HG02571 (cell line): ENCODE measurements at regions not wholly inside any gene's neighbourhood (a gene's known extent, or its start where the extent isn't known, plus 50 kb on each side); places are given as distances from the start of the nearest gene placed in this dataset.

ENCODE experiments used
- ATAC-seq: cut with Tn5 transposase; IDR thresholded peaks from one replicate; pipeline ENCODE4 v1.9.1; 2021; ENCODE audit warnings: mild to moderate bottlenecking, moderate library complexity; ENCODE audit not compliant: unreplicated experiment

DNA sequence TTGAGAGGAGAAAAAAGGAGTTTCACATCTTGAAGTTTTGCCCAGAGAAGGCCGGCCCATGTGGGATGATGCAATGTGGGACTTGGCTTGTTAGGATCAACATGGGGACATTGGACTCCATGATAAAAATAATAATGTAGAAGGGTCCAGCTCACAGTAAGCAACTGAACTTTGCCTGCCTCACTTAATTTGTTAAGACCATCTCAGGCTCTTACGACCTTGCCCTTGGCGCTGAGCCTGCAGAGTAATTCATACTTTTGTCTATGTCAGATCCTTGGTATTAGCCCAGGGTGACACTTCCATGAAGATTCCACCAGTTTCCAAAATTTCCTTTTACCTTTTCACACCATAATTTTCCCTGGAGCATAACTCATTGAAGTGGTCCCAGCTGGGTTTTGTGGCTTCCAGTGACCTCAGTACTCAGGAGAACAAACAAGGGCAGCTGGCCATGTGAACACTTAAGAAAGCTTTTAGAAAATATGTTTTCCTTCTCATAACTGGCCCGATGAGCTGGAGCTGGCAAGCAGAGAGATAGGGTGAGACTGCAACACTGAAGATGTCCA is 315.4 kb upstream of the RASGRP1 start:
- no peak for ATAC-seq

DNA sequence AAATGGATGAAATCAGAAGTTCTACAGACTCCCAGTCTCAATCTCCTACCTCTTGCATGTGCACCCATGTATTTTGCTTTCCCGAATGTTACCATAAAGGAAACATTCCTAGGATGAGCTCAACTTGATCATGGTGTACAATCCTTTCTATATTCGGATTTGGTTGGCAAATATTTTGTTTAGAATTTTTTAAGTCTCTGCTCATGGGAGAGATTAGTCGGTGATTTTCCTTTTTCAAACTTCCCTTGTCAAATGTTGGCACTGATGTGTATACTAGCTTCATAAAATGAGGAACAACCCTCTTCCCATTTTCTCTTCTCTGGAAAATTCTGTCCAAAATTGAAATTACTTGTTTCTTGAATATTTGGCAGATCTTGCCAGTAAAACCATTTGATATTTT is 317.6 kb upstream of the RASGRP1 start:
- no peak for ATAC-seq

DNA sequence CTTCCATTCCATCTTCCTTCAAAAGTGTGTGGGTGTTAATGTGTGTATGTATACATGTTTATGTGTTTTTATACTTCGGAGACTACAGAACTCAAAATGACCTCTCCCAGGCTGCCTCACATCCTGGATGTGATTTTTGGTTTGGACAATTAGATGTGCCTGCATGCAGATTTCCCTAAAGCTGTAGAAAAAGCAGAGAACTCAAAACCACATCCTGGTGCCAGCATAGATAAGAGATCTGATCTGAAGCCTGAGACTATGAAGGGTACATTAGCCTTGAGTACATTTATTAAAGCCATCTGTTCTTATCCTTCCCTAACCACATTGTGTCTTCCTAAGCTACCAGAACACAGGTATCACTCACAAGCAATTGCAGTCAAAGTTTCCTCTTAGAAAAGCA is 319.4 kb upstream of the RASGRP1 start:
- ATAC-seq, result no peak

DNA sequence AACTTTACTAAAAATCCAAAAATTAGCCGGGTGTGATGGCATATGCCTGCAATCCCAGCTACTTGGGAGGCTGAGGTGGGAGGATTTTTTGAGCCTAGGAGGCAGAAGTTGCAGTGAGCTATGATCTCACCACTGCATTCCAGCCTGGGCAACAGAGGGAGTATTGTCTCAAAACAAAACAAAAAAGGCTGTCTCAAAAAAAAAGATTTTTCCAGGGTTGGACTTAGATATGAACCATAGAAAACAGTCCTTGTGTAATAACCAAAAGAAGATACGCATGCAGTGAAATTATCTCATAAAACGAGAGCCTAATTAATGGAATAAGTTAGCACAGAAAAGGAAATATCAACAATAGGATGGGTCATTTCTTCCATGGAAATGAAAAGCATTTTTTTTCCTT is 320.4 kb upstream of the RASGRP1 start:
- ATAC-seq, result no peak

DNA sequence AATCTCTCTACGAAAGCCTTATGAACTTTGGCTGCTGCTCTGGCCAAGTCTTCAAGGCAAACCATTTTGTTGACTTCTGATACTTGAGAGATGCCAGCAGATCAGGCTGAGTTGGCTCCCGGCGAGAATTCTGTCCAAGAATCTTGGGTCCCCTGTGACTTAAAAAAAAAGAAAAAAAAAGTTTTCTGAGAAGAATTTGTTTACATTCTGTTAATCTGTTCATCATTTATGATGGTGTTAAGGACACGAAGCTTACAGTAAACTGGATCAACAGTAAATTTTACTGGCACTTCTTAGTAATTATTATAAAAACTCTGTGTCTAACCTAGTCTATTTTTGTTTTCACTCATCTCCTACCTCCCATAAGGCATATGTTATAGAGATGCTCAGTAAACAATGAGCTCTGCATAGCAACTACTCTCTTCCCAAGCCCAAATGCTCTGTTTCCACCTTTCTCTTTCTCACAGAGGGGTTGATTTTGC is 320.9 kb upstream of the RASGRP1 start:
- no peak for ATAC-seq

DNA sequence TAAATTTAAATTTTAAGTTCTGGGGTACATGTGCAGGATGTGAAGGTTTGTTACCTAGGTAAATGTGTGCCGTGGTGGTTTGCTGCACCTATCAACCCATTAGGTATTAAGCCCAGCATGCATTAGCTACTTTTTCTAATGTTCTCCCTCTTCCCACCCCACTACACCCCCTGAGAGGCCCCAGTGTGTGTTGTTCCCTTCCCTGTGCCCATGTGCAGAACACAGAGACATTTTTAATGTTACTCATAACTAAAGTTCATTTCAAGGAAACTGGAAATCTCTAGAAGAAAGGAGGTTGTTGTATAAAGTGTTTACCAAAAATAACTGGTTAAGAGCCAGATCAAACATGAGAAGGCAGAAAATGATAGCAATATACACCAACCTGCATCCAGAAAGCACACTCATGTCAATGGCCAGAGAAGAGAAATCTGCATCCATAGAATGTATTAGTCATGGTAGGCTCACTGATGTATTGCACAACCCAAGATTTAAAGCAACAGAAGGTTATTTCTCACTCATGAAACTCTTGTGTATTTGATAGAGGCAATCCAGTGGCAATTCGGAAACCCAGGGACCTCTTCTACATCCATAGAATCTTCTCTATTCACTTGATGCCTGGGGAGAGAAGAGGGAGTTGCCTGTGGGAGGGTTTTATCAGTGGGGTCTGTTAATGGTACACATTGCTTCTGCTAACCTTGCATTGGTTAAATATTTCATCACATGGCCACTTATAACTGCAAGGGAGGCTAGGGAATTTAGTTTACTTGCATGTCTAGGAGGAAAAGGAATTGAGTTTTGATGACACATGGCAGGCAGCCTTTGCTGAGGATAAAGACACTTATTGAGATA is 321.9 kb upstream of the RASGRP1 start:
- no peak for ATAC-seq

DNA sequence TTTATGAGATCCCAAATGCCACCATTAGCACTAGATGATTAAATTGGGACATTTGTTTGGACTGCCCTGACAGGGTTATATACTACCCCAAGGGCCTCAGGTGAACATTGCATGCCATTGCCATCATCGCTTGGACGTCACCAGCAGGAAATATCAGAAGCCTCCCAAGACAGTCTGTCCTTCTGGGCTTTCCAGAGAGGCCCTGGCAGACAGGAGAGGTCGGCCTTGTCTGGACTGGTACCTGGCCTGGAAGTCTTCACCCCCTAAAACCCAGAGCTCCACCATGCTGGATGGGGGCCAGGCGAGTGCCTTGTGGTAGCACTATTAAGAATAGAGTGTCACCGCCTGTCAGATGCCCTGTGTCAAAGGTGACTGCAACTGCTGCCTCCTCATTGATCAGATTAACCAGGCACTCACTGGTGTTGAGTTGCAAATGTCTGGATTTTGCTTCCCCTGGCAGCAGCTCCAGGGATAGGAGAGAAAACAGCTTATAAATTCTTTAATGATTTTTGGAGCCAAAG is 324.1 kb upstream of the RASGRP1 start:
- no peak for ATAC-seq

DNA sequence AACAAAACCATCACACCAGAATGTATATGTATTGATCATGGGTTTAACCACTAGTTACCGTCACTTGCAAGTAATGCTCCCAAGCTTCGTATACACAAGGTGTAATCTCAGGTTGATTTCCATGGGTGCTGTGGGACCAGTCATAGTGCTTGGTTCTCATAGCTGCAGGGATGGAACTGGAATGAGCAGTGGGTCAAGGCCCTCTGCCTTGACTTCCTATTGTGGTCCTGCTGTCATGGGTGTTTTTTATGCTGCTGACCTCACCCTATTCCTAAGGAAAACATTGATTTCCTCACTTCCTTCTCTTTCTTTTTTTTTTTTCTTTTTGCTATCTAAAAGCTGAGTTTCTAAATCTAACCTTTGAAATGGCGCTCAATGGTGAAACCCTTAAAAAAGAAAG is 325.6 kb upstream of the RASGRP1 start:
- ATAC-seq, result no peak

DNA sequence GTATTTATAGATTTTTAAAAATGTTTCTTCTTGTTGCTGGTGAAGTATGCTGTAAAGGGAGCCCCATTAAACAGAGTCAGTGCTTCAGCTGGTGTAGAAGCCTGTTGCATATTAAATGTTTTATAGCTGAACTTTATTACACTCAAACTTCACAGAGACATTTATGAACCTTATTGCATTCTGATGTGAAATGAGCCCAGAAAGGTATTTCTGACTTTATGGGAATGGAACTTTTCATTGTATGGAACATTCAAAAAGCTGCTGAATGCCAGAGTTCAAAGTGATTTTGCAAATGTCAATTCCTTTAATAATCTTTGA is 329.3 kb upstream of the RASGRP1 start:
- no peak for ATAC-seq

DNA sequence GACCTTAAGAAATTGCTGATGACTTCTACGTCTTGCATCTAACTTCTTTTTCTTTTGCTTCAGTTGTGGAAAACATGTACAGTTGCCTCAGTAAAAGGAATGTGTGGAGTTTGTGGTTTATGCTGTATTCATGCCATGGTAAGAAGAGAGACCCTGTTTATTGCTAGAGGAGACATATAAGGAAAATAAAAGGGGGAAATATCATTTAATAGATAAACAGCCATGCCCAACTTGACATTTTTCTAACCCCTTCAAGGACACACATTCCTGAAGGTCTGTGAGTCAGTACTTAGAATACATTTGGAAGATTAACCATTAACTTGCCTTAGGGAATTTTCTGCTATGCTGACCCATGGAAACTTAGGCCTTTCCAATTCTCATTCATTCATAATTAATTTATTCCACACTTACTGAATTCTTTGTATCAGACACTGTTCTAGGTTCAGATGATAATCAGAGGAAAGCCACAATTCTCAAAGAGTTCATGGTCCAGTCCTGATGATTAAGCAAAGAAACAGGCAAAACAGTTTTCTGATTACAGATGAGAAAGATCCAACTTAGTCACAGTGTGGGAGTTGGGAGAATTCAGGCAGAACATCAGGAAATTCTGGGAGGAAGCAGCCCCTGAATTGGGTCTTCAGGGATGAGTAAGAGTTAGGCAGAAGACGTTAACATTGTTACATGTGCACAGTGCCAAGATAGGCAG is 329.8 kb upstream of the RASGRP1 start:
- no peak for ATAC-seq

DNA sequence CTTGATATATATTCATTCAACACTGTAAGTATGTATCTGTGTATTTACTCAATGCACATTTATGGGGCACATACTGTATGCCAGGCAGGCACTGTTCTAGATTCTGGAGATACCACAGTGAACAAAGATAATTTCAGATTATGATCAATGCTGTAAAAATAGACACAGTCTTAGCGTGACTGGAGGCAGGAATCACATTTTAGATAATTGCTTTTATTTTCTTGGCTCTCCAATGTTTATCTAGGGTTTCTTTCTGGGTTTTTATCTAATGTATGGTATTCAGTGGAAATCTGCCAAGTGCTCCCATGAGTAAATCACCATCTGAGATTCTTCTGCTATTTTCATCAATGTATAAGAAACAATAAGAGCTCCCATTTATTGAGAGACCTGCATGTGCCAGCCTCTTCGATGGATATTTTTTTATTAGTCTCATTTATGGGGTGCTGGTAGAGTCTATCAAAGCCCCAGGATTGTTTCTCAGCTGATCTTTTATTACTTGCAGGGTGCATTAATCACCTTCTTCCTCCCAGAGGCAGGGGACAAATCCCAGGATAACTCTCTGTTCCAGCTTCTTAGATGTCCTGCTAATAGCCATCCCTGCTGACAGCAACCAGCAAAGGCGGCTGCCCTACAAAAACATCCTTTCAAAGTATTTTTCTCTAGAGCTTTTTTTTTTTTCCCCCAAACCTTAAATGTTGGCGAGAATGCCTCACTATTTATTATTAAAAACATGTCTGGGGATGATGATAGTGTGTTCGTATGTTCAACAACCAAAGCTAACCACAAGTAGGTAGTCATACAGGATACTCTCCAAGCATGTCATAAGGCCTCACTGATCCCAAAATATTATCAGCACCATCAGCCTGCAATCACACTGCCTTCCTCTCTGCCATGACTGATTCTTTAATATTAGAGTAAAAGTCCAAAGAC is 331.0 kb upstream of the RASGRP1 start:
- ATAC-seq, result no peak

DNA sequence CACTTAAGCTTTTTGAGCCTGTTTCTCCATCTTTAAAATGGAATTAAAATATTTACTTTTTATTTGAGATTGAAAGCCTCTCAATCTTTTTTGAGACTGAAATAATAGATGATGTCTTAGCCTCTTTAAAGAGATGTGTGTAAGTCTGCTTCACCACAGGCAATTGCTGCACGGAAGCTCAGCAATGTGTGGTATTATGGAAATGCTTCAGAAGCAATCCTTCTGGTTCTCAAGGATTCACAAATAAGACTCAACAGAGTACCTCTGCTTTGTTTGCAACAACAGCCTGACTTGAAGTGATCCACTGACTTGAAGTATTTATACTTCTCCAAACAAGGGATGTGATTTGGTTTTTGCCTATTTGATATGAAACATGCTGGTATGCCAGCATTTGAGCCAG is 332.0 kb upstream of the RASGRP1 start:
- no peak for ATAC-seq

DNA sequence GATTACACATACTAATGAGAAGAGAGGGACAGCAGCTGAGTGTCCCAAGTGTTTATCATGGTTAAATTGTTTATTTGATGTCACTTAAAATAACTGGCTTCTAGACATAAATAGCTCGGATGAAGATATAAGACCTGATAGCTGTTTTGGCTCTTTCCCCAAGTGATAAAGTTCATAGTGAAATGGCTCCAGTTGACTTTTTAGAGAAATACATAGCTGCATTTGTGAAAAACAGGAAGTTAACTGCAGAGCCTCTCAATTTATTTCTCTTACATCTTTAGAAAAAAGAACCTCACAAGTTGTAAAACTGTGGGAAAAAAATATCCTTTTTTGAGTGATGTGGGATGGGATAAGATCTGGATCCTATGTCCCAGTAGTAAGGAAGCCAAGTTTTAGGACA is 332.9 kb upstream of the RASGRP1 start:
- no peak for ATAC-seq

DNA sequence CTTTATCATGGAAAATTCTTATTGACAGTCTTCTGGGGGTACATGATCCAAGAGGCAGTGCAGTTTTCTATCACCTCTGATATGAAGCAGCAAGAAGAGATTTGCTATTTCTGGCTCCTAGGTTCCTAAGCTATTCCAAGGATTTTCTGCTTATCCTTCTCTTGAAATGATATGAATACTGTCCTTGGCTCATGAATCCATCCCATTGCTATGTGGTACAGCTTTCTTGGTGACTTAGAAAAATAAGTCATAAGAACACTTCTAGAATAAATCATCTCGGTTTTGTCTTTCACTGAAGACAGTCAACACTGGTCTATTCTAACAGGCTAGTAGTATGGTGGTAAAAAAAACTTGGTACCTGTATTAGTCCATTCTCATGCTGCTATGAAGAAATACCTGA is 333.6 kb upstream of the RASGRP1 start:
- ATAC-seq, result no peak

DNA sequence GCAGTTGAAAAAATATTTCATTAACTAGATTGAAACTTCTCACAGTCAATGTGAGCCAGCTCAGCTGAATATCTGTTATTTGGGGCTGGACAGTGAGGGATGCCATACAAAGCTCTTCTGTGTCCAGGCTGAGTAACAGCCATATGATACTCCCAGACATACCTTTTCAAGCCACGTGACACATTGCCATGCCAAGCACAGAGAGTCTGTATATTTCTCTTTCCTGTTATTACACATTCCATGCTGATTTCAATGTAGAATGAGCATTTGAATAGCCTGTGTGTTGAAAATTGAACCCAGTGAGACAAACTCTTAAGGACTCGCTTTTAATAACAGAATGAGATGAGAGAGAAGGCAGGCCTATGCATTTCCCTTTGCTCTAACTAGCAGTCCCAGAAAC is 334.7 kb upstream of the RASGRP1 start:
- ATAC-seq, result no peak

DNA sequence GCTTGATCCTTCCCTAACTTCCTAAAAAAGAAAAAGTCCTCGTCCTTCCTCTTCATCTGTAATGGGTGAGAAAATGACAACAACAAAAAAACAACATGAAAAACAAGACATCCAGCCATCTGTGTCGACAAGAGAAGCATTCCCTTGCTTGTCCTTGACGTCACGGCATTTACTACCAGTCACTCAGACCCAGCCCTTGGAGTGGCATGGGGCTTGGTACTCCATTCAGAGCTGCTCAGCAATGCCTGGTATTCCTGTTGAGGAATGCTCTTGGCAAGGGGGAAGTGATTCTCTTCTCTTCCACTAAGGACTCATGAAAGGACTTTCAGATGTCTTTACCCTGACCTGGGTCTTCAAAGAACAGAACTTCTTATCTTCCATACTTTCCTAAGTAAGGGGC is 339.7 kb upstream of the RASGRP1 start:
- no peak for ATAC-seq

DNA sequence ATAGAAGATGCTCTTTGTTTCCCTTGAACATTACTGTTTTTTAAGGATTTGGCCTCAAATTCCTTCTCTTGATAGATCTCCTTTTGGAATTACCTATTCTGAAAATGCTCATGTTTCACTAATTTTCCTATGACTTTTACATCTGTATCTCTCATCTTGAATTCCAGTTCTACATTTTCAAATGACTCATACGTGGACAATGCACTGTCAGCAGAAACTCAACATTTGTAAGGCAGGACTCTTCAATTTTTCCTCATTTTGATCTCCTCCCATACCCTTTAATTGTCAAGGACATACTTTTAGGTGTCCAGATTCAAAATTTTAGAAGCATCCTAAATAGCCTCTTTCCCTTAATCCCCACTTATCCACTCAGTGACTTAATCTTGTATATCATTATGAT is 341.0 kb upstream of the RASGRP1 start:
- ATAC-seq, result no peak

DNA sequence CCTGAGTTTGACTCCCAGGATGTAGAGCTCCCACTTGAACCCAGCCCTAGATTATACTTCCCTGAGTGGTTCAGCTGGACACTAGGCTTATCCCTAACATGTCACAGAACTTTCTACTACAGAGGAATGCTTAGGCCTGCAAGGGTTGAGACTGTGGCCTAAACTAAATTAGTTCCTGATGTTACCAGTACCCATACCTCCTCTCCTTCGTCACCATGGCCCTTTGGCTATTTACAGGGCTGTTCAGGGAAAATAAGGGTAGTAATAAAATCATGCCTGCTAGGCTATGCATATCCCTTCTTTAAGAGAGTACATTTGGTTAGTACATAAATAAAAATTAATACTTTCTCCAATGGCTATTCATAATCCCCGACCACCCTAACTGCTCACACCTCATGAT is 356.4 kb upstream of the RASGRP1 start:
- no peak for ATAC-seq

DNA sequence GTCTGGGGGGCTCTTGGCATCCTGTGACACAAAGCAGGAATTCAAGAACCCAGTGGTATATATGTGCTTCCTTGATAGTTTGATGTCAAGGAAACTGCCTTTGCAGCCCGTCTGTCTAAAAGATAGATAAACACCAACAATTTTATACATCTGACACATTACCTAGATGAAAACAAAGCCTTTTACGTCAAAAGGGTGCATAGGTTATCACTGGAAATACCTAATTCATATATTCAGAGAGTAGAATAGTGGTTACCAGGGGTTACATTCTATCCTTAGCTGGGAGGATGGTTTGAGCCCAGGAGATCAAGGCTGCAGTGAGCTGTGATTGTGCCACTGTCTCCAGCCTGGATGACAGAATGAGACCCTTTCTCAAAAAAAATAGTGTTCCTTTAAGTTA is 356.9 kb upstream of the RASGRP1 start:
- no peak for ATAC-seq

DNA sequence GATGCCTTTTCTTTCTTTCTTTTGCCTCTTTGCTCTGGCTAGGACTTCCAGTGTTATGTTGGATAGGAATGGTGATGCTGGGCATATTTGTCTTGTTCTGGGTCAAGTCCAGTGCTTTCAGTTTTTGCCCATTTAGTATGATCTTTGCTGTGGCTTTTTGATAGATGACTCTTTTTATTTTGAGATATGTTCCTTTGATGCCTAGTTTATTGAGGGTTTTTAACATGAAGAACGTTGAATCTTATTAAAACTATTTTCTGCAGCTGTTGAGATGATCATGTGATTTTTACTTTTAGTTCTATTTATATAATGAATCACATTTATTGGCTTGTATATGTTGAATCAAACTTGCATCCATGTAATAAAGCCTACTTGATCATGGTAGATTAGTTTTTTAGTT is 363.8 kb upstream of the RASGRP1 start:
- ATAC-seq, result no peak
